Activated naive CD8-positive, alpha-beta T cell treated with anti-CD3 and anti-CD28 coated beads for 36 hours (primary cell): ENCODE measurements at regions not wholly inside any gene's neighbourhood (a gene's known extent, or its start where the extent isn't known, plus 50 kb on each side); places are given as distances from the start of the nearest gene placed in this dataset.
"Not testable (repeated sequence)": the region's sequence is repeated elsewhere in the genome, so short reads cannot be mapped to it uniquely, and the experiment has no call there.

Source experiments
- DNase-seq: peaks from one replicate; pipeline ENCODE4 v3.0.0; 2021
- H3K27ac Mint-ChIP-seq: one replicate; pipeline ENCODE4 v1.8.0; 2022; ENCODE audit warnings: mild to moderate bottlenecking, moderate library complexity, mixed read lengths
- H3K27me3 Mint-ChIP-seq: one replicate; pipeline ENCODE4 v1.8.0; 2022; ENCODE audit warnings: mild to moderate bottlenecking, mixed read lengths
- H3K36me3 Mint-ChIP-seq: one replicate; pipeline ENCODE4 v1.8.0; 2021; ENCODE audit warnings: mild to moderate bottlenecking, mixed read lengths
- H3K4me1 Mint-ChIP-seq: one replicate; pipeline ENCODE4 v1.8.0; 2021; ENCODE audit warnings: mixed read lengths
- H3K4me3 Mint-ChIP-seq: one replicate; pipeline ENCODE4 v1.8.0; 2022; ENCODE audit warnings: mild to moderate bottlenecking, moderate library complexity, mixed read lengths
- H3K9me3 Mint-ChIP-seq: one replicate; pipeline ENCODE4 v1.8.0; 2022; ENCODE audit warnings: mixed read lengths

GRCh38 chr12:25884024-25884919, 74.2 kb upstream of the RASSF8 start:
- DNase-seq, result no peak
- H3K27me3 Mint-ChIP-seq, result peaks cover 2% of the 10 kb centered on the region
- no peaks in the 10 kb centered on the region for H3K9me3 Mint-ChIP-seq
- no peaks in the 10 kb centered on the region for H3K36me3 Mint-ChIP-seq
- H3K4me3 Mint-ChIP-seq, result no peak overlapping the region
- H3K4me1 Mint-ChIP-seq, result no peaks in the 10 kb centered on the region
- no peak overlapping the region for H3K27ac Mint-ChIP-seq

- no peaks in the 10 kb centered on the region for H3K9me3 Mint-ChIP-seq
- H3K4me3 Mint-ChIP-seq, result no peak overlapping the region
- no peaks in the 10 kb centered on the region for H3K36me3 Mint-ChIP-seq
- no peak overlapping the region for H3K27ac Mint-ChIP-seq
- H3K4me1 Mint-ChIP-seq, result no peaks in the 10 kb centered on the region
- no peak for DNase-seq
- H3K27me3 Mint-ChIP-seq, result peaks cover 4% of the 10 kb centered on the region
These were observed 73.6 kb upstream of the RASSF8 start for GRCh38 chr12:25884920-25885234.

GRCh38 chr12:25886396-25886795, 72.1 kb upstream of the RASSF8 start:
- Mint-ChIP-seq H3K36me3 (no peaks in the 10 kb centered on the region), H3K4me1 (no peaks in the 10 kb centered on the region), H3K27ac (no peak overlapping the region), H3K9me3 (no peaks in the 10 kb centered on the region), H3K4me3 (no peak overlapping the region), H3K27me3 (peaks cover 4% of the 10 kb centered on the region)
- no peak for DNase-seq

GRCh38 chr12:25887367-25887766, 71.1 kb upstream of the RASSF8 start:
- H3K27ac Mint-ChIP-seq, result no peak overlapping the region
- H3K36me3 Mint-ChIP-seq, result no peaks in the 10 kb centered on the region
- DNase-seq, result no peak
- H3K27me3 Mint-ChIP-seq, result peaks cover 4% of the 10 kb centered on the region
- no peak overlapping the region for H3K4me3 Mint-ChIP-seq
- no peaks in the 10 kb centered on the region for H3K9me3 Mint-ChIP-seq
- H3K4me1 Mint-ChIP-seq, result no peaks in the 10 kb centered on the region

GRCh38 chr12:25889185-25889584, 69.3 kb upstream of the RASSF8 start:
- no peaks in the 10 kb centered on the region for H3K4me1 Mint-ChIP-seq
- H3K4me3 Mint-ChIP-seq, result no peak overlapping the region
- no peaks in the 10 kb centered on the region for H3K9me3 Mint-ChIP-seq
- no peaks in the 10 kb centered on the region for H3K36me3 Mint-ChIP-seq
- peaks cover 4% of the 10 kb centered on the region for H3K27me3 Mint-ChIP-seq
- DNase-seq, result no peak
- H3K27ac Mint-ChIP-seq, result no peak overlapping the region

GRCh38 chr12:25891095-25891494, 67.4 kb upstream of the RASSF8 start:
- not testable (repeated sequence) for H3K4me3 Mint-ChIP-seq, H3K9me3 Mint-ChIP-seq

GRCh38 chr12:25894759-25895158, 63.7 kb upstream of the RASSF8 start:
- H3K27me3 Mint-ChIP-seq, result peaks cover 3% of the 10 kb centered on the region
- no peaks in the 10 kb centered on the region for H3K36me3 Mint-ChIP-seq
- no peaks in the 10 kb centered on the region for H3K4me1 Mint-ChIP-seq
- H3K9me3 Mint-ChIP-seq, result peaks cover 3% of the 10 kb centered on the region
- H3K27ac Mint-ChIP-seq, result no peak overlapping the region
- DNase-seq, result no peak
- no peak overlapping the region for H3K4me3 Mint-ChIP-seq

More at GRCh38 chr12:25891095-25891494, 67.4 kb upstream of the RASSF8 start:
- not testable (repeated sequence) for H3K36me3 Mint-ChIP-seq, H3K27me3 Mint-ChIP-seq, H3K4me1 Mint-ChIP-seq, DNase-seq, H3K27ac Mint-ChIP-seq

- DNase-seq, result no peak
- H3K9me3 Mint-ChIP-seq, result peaks cover 3% of the 10 kb centered on the region
- peaks cover 3% of the 10 kb centered on the region for H3K27me3 Mint-ChIP-seq
- no peak overlapping the region for H3K4me3 Mint-ChIP-seq
- no peaks in the 10 kb centered on the region for H3K36me3 Mint-ChIP-seq
- no peak overlapping the region for H3K27ac Mint-ChIP-seq
- H3K4me1 Mint-ChIP-seq, result no peaks in the 10 kb centered on the region
These were observed 61.5 kb upstream of the RASSF8 start for GRCh38 chr12:25896981-25897380.

- H3K27ac Mint-ChIP-seq, result peak overlapping the region; percentile 9
- no peaks in the 10 kb centered on the region for H3K9me3 Mint-ChIP-seq
- peaks cover under 1% of the 10 kb centered on the region for H3K27me3 Mint-ChIP-seq
- H3K4me3 Mint-ChIP-seq, result no peak overlapping the region
- no peaks in the 10 kb centered on the region for H3K36me3 Mint-ChIP-seq
- no peaks in the 10 kb centered on the region for H3K4me1 Mint-ChIP-seq
- no peak for DNase-seq
These were observed 54.8 kb upstream of the RASSF8 start for GRCh38 chr12:25903603-25904245.

GRCh38 chr12:25904442-25904841, 54.0 kb upstream of the RASSF8 start:
- Mint-ChIP-seq H3K27me3 (no peaks in the 10 kb centered on the region), H3K27ac (no peak overlapping the region), H3K4me3 (no peak overlapping the region), H3K9me3 (no peaks in the 10 kb centered on the region), H3K4me1 (no peaks in the 10 kb centered on the region), H3K36me3 (no peaks in the 10 kb centered on the region)
- no peak for DNase-seq

- H3K36me3 Mint-ChIP-seq, result no peaks in the 10 kb centered on the region
- no peak for DNase-seq
- H3K4me3 Mint-ChIP-seq, result no peak overlapping the region
- no peaks in the 10 kb centered on the region for H3K9me3 Mint-ChIP-seq
- H3K27me3 Mint-ChIP-seq, result no peaks in the 10 kb centered on the region
- H3K4me1 Mint-ChIP-seq, result no peaks in the 10 kb centered on the region
- no peak overlapping the region for H3K27ac Mint-ChIP-seq
These were observed 51.7 kb upstream of the RASSF8 start for GRCh38 chr12:25906651-25907340.
